ENCODE measurements at regions not wholly inside any gene's neighbourhood (a gene's known extent, or its start where the extent isn't known, plus 50 kb on each side); places are given as distances from the start of the nearest gene placed in this dataset.

DNA sequence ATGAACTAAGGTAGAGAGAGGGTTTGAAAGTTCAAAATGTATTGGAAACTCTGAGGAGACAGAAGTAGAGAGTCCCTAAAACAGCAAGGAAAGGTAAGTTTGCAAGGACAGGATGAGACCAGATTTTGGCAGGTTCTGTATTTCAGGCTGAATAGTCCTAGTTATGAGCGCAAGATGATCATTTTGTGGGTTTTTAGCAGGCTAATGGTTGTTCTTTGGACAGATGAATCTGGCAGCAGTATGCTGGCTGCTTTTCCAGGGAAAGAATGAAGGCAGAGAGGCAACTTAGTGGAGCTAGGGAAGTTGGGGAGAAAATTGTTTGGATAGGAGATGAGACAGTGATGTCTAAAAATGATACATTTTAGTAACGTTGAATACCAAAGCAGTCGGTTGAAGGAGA, 243.5 kb upstream of the NRIP1 start:
- Histone ChIP-seq H3K27me3 (ENCODE audit: insufficient read depth, poor library complexity, severe bottlenecking) (no peaks in the 10 kb centered on the region), H3K27ac (replicated peaks) (no peak overlapping the region), H3K4me3 (replicated peaks; ENCODE audit: insufficient read depth, low read length) (no peak overlapping the region)
- DNase-seq (ENCODE audit: low read depth in 1 of 2, low spot score in 1 of 2) = no peak
- TF ChIP-seq, protein P1, sequence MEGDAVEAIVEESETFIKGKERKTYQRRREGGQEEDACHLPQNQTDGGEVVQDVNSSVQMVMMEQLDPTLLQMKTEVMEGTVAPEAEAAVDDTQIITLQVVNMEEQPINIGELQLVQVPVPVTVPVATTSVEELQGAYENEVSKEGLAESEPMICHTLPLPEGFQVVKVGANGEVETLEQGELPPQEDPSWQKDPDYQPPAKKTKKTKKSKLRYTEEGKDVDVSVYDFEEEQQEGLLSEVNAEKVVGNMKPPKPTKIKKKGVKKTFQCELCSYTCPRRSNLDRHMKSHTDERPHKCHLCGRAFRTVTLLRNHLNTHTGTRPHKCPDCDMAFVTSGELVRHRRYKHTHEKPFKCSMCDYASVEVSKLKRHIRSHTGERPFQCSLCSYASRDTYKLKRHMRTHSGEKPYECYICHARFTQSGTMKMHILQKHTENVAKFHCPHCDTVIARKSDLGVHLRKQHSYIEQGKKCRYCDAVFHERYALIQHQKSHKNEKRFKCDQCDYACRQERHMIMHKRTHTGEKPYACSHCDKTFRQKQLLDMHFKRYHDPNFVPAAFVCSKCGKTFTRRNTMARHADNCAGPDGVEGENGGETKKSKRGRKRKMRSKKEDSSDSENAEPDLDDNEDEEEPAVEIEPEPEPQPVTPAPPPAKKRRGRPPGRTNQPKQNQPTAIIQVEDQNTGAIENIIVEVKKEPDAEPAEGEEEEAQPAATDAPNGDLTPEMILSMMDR (IDR thresholded peaks at IDR 0.05; ENCODE audit: insufficient read depth, low read length) = no peak
- TF ChIP-seq, protein P2, sequence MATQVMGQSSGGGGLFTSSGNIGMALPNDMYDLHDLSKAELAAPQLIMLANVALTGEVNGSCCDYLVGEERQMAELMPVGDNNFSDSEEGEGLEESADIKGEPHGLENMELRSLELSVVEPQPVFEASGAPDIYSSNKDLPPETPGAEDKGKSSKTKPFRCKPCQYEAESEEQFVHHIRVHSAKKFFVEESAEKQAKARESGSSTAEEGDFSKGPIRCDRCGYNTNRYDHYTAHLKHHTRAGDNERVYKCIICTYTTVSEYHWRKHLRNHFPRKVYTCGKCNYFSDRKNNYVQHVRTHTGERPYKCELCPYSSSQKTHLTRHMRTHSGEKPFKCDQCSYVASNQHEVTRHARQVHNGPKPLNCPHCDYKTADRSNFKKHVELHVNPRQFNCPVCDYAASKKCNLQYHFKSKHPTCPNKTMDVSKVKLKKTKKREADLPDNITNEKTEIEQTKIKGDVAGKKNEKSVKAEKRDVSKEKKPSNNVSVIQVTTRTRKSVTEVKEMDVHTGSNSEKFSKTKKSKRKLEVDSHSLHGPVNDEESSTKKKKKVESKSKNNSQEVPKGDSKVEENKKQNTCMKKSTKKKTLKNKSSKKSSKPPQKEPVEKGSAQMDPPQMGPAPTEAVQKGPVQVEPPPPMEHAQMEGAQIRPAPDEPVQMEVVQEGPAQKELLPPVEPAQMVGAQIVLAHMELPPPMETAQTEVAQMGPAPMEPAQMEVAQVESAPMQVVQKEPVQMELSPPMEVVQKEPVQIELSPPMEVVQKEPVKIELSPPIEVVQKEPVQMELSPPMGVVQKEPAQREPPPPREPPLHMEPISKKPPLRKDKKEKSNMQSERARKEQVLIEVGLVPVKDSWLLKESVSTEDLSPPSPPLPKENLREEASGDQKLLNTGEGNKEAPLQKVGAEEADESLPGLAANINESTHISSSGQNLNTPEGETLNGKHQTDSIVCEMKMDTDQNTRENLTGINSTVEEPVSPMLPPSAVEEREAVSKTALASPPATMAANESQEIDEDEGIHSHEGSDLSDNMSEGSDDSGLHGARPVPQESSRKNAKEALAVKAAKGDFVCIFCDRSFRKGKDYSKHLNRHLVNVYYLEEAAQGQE (IDR thresholded peaks at IDR 0.05; ENCODE audit: insufficient replicate concordance, low read depth) = no peak
- no peak for TF ChIP-seq SPI1 (IDR thresholded peaks at IDR 0.05; ENCODE audit: borderline replicate concordance, low read depth)
- TF ChIP-seq POLR2AphosphoS5 (IDR thresholded peaks at IDR 0.05; ENCODE audit: low read depth) = no peak
- no peak for TF ChIP-seq GABPA (IDR thresholded peaks at IDR 0.05; ENCODE audit: low read depth)

DNA sequence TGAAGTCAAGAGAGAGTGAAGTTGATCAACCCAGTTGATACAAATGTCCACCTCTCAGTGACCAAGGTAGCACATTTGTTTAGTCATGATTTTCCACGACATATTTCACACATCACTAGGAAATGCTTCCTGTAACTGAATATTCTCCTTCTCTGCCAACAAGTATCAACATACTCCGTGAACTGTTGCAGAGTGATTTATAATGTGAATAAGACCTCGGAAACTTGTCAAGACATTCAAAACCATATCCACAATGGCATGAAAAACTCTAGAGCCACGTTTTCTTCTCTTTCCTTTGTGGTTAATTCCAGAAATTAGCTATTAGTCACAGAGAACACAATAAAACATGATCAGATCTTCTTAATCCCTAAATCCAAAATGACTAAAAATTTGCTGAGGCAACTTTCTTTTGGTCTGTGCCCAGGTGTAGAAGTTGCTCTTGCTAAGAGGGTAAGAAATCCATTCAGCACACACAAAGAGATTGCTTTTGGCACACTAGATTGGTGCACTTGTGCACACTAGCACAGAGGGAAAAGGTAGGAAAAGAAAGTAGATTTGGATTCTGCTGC, 244.3 kb upstream of the NRIP1 start:
- no peak for TF ChIP-seq GABPA (IDR thresholded peaks at IDR 0.05; ENCODE audit: low read depth)
- TF ChIP-seq SPI1 (IDR thresholded peaks at IDR 0.05; ENCODE audit: borderline replicate concordance, low read depth) = no peak
- TF ChIP-seq, protein P1 (IDR thresholded peaks at IDR 0.05; ENCODE audit: insufficient read depth, low read length) = no peak
- TF ChIP-seq, protein P2 (IDR thresholded peaks at IDR 0.05; ENCODE audit: insufficient replicate concordance, low read depth) = no peak
- TF ChIP-seq POLR2AphosphoS5 (IDR thresholded peaks at IDR 0.05; ENCODE audit: low read depth) = no peak
- Histone ChIP-seq H3K4me3 (replicated peaks; ENCODE audit: insufficient read depth, low read length) (no peak overlapping the region), H3K27me3 (ENCODE audit: insufficient read depth, poor library complexity, severe bottlenecking) (no peaks in the 10 kb centered on the region), H3K27ac (replicated peaks) (no peak overlapping the region)
- no peak for DNase-seq (ENCODE audit: low read depth in 1 of 2, low spot score in 1 of 2)

DNA sequence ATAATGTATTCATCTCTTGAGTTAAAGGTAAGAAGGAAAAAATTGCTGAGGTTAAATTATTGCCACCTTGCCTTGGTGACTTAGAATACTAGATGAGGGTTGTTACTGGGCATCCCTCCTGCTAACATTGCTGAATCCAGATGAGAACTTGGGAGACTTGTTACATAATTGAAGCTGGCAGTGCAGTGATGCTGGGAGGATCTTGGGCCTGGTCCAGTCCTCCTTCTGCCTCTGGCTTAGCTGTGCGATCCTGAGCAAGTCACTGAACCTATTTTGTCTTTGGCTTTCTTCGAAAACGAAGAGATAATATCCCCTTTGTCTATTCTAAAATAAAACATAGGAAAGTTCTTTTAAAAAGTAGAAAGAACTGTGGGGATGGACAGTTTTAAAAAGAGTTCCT, 244.9 kb upstream of the NRIP1 start:
- Histone ChIP-seq H3K27me3 (ENCODE audit: insufficient read depth, poor library complexity, severe bottlenecking) (no peaks in the 10 kb centered on the region), H3K27ac (replicated peaks) (no peak overlapping the region), H3K4me3 (replicated peaks; ENCODE audit: insufficient read depth, low read length) (no peak overlapping the region)
- DNase-seq (ENCODE audit: low read depth in 1 of 2, low spot score in 1 of 2) = no peak
- TF ChIP-seq SPI1 (IDR thresholded peaks at IDR 0.05; ENCODE audit: borderline replicate concordance, low read depth) (no peak), GABPA (IDR thresholded peaks at IDR 0.05; ENCODE audit: low read depth) (no peak), POLR2AphosphoS5 (IDR thresholded peaks at IDR 0.05; ENCODE audit: low read depth) (no peak)
- TF ChIP-seq, protein P1 (IDR thresholded peaks at IDR 0.05; ENCODE audit: insufficient read depth, low read length) = no peak
- TF ChIP-seq, protein P2 (IDR thresholded peaks at IDR 0.05; ENCODE audit: insufficient replicate concordance, low read depth) = no peak
